Activated naive CD4-positive, alpha-beta T cell treated with anti-CD3 and anti-CD28 coated beads, Interleukin-2, amount 10 ng/mL, durations not matched to agents 7 days and 5 days (primary cell): ENCODE measurements at regions not wholly inside any gene's neighbourhood (a gene's known extent, or its start where the extent isn't known, plus 50 kb on each side); places are given as distances from the start of the nearest gene placed in this dataset.

ENCODE experiments used
- CTCF ChIA-PET: fragments of 350-600 bp; sonication (Branson Sonifier 250); formaldehyde crosslinking; loops from one replicate; lab custom pipeline; 2021; ENCODE audit warnings: antibody characterized with exemption; lab: Charles Lee
- DNase-seq: peaks from one replicate; pipeline ENCODE4 v3.0.0-alpha.2; 2020
- H3K27ac Mint-ChIP-seq: one replicate; pipeline ENCODE4 v1.8.0; 2021; ENCODE audit warnings: mild to moderate bottlenecking, moderate library complexity, mixed read lengths
- H3K27me3 Mint-ChIP-seq: one replicate; pipeline ENCODE4 v1.8.0; 2021; ENCODE audit warnings: mild to moderate bottlenecking, mixed read lengths
- H3K36me3 Mint-ChIP-seq: one replicate; pipeline ENCODE4 v1.8.0; 2021; ENCODE audit warnings: mixed read lengths
- H3K4me1 Mint-ChIP-seq: one replicate; pipeline ENCODE4 v1.8.0; 2021; ENCODE audit warnings: mixed read lengths
- H3K4me3 Mint-ChIP-seq: one replicate; pipeline ENCODE4 v1.8.0; 2021; ENCODE audit warnings: mild to moderate bottlenecking, moderate library complexity, mixed read lengths
- H3K9me3 Mint-ChIP-seq: one replicate; pipeline ENCODE4 v1.8.0; 2021; ENCODE audit warnings: mixed read lengths

DNA sequence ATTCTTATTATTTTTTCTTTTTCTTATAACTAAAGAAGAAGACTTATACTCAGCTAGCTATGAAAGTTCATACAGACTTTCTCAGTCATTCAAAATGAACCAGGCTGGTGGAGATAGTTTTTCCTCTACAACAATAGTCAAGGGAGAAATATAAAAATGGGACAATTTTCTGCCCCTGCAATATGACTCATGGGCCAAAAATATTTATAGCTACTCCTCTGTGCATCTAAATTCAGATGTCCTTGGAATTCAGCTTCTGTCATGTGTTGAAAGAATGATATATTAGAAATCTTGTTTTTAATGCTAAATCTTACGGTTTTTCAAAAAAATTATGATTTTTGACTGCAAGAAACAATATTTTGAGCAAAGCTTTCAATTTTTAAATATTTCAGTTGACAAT is 237.2 kb upstream of the SYT10 start:
- CTCF ChIA-PET = no interaction called here
- Mint-ChIP-seq H3K4me1 (no peaks in the 10 kb centered on the region), H3K9me3 (peaks cover 1% of the 10 kb centered on the region), H3K27ac (no peak overlapping the region), H3K36me3 (no peaks in the 10 kb centered on the region), H3K4me3 (no peak overlapping the region), H3K27me3 (no peaks in the 10 kb centered on the region)
- no peak for DNase-seq

DNA sequence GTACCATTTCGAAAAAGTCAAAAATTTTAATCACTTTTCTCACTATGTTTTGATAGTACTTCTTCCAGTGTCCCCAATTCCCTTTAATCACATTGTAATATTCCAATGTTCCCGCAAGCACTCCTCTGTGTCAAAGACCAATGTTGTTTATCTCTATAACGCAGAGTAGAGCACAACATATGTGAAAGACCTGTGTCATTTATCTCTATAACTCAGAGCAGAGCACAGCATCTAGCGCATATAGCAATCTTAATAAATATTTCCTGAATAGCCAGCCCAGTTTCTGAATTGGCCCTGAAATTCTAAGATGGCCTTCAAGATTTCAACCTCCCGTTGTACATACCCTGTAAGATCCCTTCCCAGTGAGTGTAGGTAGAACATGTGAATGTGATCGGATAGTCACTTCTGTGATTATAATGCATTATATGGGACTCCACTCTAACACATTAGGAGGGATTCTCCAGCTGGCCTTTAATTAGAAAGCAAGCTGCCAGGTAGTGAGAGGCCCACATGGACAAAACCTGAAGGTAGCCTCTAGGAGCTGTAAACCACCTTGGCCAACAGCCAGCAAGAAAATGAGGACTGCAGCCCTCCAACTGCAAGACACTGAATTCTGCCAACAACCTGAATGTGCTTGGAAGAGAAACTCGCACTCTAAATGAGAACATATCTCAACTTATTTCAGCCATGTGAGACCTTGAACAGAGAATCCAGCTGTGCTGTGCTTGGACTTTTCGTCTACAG is 238.8 kb upstream of the SYT10 start:
- Mint-ChIP-seq H3K4me1 (no peaks in the 10 kb centered on the region), H3K36me3 (no peaks in the 10 kb centered on the region), H3K27me3 (no peaks in the 10 kb centered on the region), H3K27ac (no peak overlapping the region), H3K4me3 (no peak overlapping the region), H3K9me3 (peaks cover 1% of the 10 kb centered on the region)
- no peak for DNase-seq
- CTCF ChIA-PET = no interaction called here

- H3K9me3 Mint-ChIP-seq = peaks cover 7% of the 10 kb centered on the region
- no peaks in the 10 kb centered on the region for H3K36me3 Mint-ChIP-seq
- CTCF ChIA-PET = no interaction called here
- H3K27ac Mint-ChIP-seq = no peak overlapping the region
- H3K4me1 Mint-ChIP-seq = no peaks in the 10 kb centered on the region
- H3K4me3 Mint-ChIP-seq = no peak overlapping the region
- DNase-seq = no peak
- no peaks in the 10 kb centered on the region for H3K27me3 Mint-ChIP-seq
Observed at GRCh38 chr12:33690562-33690961, 250.9 kb upstream of the SYT10 start.

DNA sequence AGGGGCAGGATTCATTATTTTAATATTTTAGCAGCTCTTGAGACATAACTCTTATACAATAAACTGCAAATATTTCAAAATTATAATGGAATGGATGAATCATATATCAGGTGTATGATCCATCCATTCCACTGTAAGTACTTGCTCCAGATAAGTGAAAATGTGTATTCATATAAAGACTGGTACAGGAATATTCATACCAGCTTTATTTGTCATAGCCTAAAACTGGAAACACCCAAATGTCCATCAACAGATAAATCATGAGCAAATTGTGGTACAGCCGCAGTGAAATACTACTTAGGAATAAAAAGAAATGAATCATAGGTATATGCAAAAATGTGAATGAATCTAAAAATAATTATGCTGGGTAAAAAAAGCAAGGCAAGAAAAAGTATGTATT is 263.6 kb upstream of the SYT10 start:
- Mint-ChIP-seq H3K27me3 (no peaks in the 10 kb centered on the region), H3K4me1 (no peaks in the 10 kb centered on the region), H3K27ac (no peak overlapping the region), H3K4me3 (no peak overlapping the region), H3K36me3 (no peaks in the 10 kb centered on the region), H3K9me3 (peaks cover 4% of the 10 kb centered on the region)
- CTCF ChIA-PET = no interaction called here
- DNase-seq = no peak

GRCh38 chr12:33706927-33707326 is 267.3 kb upstream of the SYT10 start:
- CTCF ChIA-PET = no interaction called here
- H3K27me3 Mint-ChIP-seq = no peaks in the 10 kb centered on the region

GRCh38 chr12:33708935-33709334 is 269.3 kb upstream of the SYT10 start:
- Mint-ChIP-seq H3K27ac (no peak overlapping the region), H3K4me1 (no peaks in the 10 kb centered on the region), H3K9me3 (no peaks in the 10 kb centered on the region), H3K27me3 (no peaks in the 10 kb centered on the region), H3K4me3 (no peak overlapping the region), H3K36me3 (no peaks in the 10 kb centered on the region)
- no peak for DNase-seq
- CTCF ChIA-PET = no interaction called here

More at GRCh38 chr12:33706927-33707326, 267.3 kb upstream of the SYT10 start:
- no peak for DNase-seq
- no peaks in the 10 kb centered on the region for H3K36me3 Mint-ChIP-seq
- H3K9me3 Mint-ChIP-seq = no peaks in the 10 kb centered on the region
- H3K4me1 Mint-ChIP-seq = no peaks in the 10 kb centered on the region
- H3K4me3 Mint-ChIP-seq = no peak overlapping the region
- H3K27ac Mint-ChIP-seq = no peak overlapping the region

DNA sequence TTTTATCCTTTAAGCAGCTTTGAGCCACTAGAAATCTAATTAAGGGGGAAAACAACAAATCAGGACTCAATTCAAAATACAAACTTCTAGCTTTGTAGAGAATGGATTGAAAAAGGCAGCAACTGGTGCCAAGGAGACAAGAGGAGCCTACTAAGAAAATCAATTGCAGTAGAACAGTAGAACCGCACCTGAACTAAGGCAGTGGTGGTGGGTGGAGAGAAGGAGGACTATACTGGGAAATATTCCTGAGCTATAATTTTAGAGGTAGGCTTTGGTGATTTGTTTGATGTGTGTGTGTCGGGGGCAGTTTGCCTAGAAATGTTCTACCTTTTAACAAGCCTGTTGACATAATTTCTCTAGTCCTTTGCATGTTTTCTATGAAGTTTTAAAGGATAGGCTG is 270.9 kb upstream of the SYT10 start:
- H3K4me1 Mint-ChIP-seq = no peaks in the 10 kb centered on the region
- no peaks in the 10 kb centered on the region for H3K36me3 Mint-ChIP-seq
- no peak for DNase-seq
- no peaks in the 10 kb centered on the region for H3K27me3 Mint-ChIP-seq
- H3K9me3 Mint-ChIP-seq = no peaks in the 10 kb centered on the region
- H3K4me3 Mint-ChIP-seq = no peak overlapping the region
- H3K27ac Mint-ChIP-seq = no peak overlapping the region
- CTCF ChIA-PET = no interaction called here

- H3K27me3 Mint-ChIP-seq = no peaks in the 10 kb centered on the region
- no peak for DNase-seq
- H3K27ac Mint-ChIP-seq = no peak overlapping the region
- no peaks in the 10 kb centered on the region for H3K36me3 Mint-ChIP-seq
- H3K4me1 Mint-ChIP-seq = no peaks in the 10 kb centered on the region
- peaks cover 7% of the 10 kb centered on the region for H3K9me3 Mint-ChIP-seq
- CTCF ChIA-PET = no interaction called here
- no peak overlapping the region for H3K4me3 Mint-ChIP-seq
Observed at GRCh38 chr12:33718631-33719030, 279.0 kb upstream of the SYT10 start.

GRCh38 chr12:33721561-33721960 is 281.9 kb upstream of the SYT10 start:
- H3K4me3 Mint-ChIP-seq = no peak overlapping the region
- peaks cover 7% of the 10 kb centered on the region for H3K9me3 Mint-ChIP-seq
- no peaks in the 10 kb centered on the region for H3K36me3 Mint-ChIP-seq
- no peaks in the 10 kb centered on the region for H3K27me3 Mint-ChIP-seq
- CTCF ChIA-PET = no interaction called here
- no peak for DNase-seq
- no peaks in the 10 kb centered on the region for H3K4me1 Mint-ChIP-seq
- H3K27ac Mint-ChIP-seq = no peak overlapping the region

- Mint-ChIP-seq H3K9me3 (peaks cover 12% of the 10 kb centered on the region), H3K27me3 (no peaks in the 10 kb centered on the region), H3K4me3 (no peak overlapping the region), H3K36me3 (no peaks in the 10 kb centered on the region), H3K27ac (no peak overlapping the region), H3K4me1 (no peaks in the 10 kb centered on the region)
- CTCF ChIA-PET = no interaction called here
- DNase-seq = no peak
Observed at GRCh38 chr12:33724867-33725266, 285.2 kb upstream of the SYT10 start.

DNA sequence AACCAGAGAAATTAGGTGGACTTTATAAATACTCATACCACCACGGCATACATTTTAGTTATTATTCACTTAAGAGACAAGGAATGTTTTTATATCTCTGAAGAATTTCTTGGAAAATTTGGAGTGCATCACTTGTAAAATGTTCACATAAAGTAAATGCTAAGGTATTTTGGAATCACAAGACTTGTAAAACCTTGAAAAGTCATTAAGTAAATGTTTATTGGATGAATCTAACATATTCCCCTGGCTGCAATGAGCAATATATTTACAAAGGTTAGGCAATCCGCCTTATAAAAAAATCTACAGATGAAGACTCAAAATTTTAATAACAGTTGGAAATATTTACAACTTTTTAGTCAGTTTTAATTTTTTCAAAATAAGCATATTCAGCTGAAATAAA is 287.4 kb upstream of the ALG10 start:
- Mint-ChIP-seq H3K36me3 (no peaks in the 10 kb centered on the region), H3K27me3 (no peaks in the 10 kb centered on the region), H3K27ac (no peak overlapping the region), H3K4me3 (no peak overlapping the region), H3K9me3 (peaks cover 8% of the 10 kb centered on the region), H3K4me1 (no peaks in the 10 kb centered on the region)
- CTCF ChIA-PET = no interaction called here
- DNase-seq = no peak

DNA sequence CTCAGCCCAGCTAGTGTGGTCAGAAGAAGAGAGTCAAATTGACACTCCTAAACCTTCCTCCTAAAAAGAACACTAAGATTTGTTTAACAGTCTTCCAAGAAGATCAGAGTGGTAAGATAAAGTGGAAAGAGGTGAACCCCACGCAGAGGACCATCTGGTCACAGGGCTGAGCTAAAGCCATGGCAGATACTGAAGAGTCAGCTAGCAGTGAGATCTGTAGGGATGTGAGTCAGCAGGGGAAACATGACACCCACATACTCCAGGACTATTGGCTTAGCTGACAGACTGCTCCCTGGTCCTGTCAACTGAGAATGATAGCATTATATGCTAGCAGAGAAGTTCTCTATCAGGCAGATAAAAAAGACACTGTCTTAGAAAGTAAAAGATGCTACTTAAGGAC is 269.4 kb upstream of the ALG10 start:
- no peak overlapping the region for H3K27ac Mint-ChIP-seq
- no peaks in the 10 kb centered on the region for H3K36me3 Mint-ChIP-seq
- DNase-seq = no peak
- H3K4me3 Mint-ChIP-seq = no peak overlapping the region
- no peaks in the 10 kb centered on the region for H3K4me1 Mint-ChIP-seq
- peaks cover 3% of the 10 kb centered on the region for H3K9me3 Mint-ChIP-seq
- H3K27me3 Mint-ChIP-seq = no peaks in the 10 kb centered on the region
- CTCF ChIA-PET = no interaction called here

- Mint-ChIP-seq H3K4me1 (no peaks in the 10 kb centered on the region), H3K36me3 (no peaks in the 10 kb centered on the region), H3K27ac (no peak overlapping the region), H3K9me3 (peaks cover 2% of the 10 kb centered on the region), H3K27me3 (no peaks in the 10 kb centered on the region), H3K4me3 (no peak overlapping the region)
- no peak for DNase-seq
- CTCF ChIA-PET = no interaction called here
Observed at GRCh38 chr12:33757701-33758100, 264.6 kb upstream of the ALG10 start.

DNA sequence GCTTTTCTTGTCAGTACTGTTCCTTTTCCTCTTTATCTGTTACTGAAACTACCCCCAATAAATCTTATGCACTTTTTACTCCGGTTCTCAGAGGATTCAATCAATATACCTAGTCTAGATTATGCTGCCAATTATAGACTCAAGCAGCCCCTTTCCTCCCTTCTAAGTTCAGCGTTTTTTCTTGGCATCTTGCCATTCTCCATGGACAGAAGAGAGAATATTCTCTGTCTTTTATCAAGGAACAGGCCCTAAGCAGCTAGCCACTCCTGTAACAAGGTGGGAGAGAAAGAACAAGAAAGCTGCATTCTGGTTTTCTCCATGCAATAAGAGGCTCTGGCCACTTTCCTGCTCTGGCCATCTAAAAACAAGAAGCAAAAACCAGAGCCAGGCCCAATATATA is 263.0 kb upstream of the ALG10 start:
- no peak overlapping the region for H3K27ac Mint-ChIP-seq
- no peak overlapping the region for H3K4me3 Mint-ChIP-seq
- CTCF ChIA-PET = no interaction called here
- H3K36me3 Mint-ChIP-seq = no peaks in the 10 kb centered on the region
- no peaks in the 10 kb centered on the region for H3K9me3 Mint-ChIP-seq
- H3K27me3 Mint-ChIP-seq = no peaks in the 10 kb centered on the region
- H3K4me1 Mint-ChIP-seq = no peaks in the 10 kb centered on the region
- DNase-seq = no peak

DNA sequence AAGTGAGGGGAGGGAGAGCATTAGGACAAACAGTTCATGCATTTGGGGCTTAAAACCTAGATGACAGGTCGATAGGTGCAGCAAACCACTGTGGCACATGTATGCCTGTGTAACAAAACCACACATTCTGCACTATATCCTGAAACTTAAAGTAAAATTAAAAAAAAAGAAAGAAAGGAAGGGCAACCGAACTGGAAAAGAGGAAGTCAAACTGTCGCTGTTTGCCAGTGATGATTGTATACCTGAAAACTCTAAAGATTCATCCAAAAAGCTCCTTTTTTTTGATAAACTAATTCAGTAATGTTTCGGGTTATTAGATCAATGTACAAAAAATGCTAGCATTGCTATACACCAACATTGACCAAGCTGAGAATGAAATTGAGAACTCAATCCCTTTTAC is 259.0 kb upstream of the ALG10 start:
- H3K27ac Mint-ChIP-seq = no peak overlapping the region
- no peak for DNase-seq
- CTCF ChIA-PET = no interaction called here
- H3K9me3 Mint-ChIP-seq = peaks cover 4% of the 10 kb centered on the region
- no peaks in the 10 kb centered on the region for H3K4me1 Mint-ChIP-seq
- no peak overlapping the region for H3K4me3 Mint-ChIP-seq
- no peaks in the 10 kb centered on the region for H3K36me3 Mint-ChIP-seq
- no peaks in the 10 kb centered on the region for H3K27me3 Mint-ChIP-seq

DNA sequence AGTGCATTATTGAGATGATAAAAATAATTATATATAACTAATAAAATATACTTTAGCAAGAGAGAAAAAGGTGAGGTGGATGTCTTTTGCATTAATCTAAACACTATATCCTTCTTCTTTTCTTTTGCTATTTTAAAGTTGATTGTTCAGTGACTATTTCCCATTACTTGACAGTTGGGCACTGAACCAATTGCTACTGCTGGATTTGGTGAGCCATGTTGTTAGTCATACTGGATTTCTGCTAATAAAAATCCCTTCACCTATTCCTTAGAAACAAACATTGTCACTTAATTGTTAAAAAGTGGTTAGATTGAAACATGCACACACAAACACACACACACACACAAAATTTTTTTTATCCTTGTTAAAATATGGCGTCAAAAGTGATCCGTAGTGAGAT is 251.6 kb upstream of the ALG10 start:
- Mint-ChIP-seq H3K27ac (no peak overlapping the region), H3K36me3 (no peaks in the 10 kb centered on the region), H3K4me1 (no peaks in the 10 kb centered on the region), H3K27me3 (no peaks in the 10 kb centered on the region), H3K9me3 (peaks cover 7% of the 10 kb centered on the region), H3K4me3 (no peak overlapping the region)
- no peak for DNase-seq
- CTCF ChIA-PET = no interaction called here
